ENCODE measurements at regions not wholly inside any gene's neighbourhood (a gene's known extent, or its start where the extent isn't known, plus 50 kb on each side); places are given as distances from the start of the nearest gene placed in this dataset.

GRCh38 chr15:69653306-69653705 is 200.7 kb downstream of the RPLP1 start:
- TF ChIP-seq CTCF (IDR thresholded peaks at IDR 0.05) (no peak), ZFX (IDR thresholded peaks at IDR 0.05; ENCODE audit: borderline replicate concordance) (no peak)

Data from 22Rv1 (cell line).